NCI-H446 (cell line): ENCODE measurements at regions not wholly inside any gene's neighbourhood (a gene's known extent, or its start where the extent isn't known, plus 50 kb on each side); places are given as distances from the start of the nearest gene placed in this dataset.

Source experiments
- DNase-seq, 2 experiments: peaks; one replicate each; lab custom pipeline; 2025; lab: John Stamatoyannopoulos, UW

DNA sequence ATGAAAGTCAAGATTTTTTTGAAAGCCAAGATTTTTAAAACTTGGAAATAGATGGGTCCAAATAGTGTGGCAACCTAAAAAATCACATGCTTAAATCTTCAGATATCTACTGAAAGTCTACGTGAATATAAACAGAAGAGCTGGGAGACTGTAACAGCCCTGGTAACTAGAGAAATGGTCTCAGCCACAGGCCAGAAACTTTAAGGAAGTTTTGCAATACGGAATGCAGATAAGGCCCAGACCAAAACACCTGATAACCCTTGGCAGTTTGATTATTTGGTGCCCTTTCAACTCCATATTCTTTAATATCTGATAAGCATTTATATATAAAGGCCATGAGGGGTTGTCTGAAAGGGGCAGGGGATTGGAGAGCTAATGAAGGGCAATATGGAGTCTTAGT lies 537.3 kb upstream of the TGFBR2 start:
- DNase-seq = no peak

DNA sequence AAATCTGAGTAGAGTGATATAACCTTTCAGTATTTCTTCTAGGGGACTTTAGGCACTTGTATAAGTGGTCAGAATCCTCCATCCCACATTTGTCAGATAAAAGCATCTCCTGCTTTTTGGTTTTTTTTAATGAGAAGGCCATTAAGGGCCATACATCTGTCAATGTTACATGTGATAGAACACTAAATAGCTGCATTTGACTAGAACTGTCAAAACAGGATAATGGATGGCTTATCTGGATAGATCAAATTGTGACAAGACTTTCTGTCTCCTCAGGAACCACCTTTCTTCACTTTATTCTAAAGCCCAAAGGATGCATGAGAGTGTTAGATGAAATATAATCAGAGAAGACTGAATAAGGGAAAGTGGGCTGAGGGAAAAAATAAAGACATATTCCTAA lies 533.4 kb upstream of the TGFBR2 start:
- no peak for DNase-seq

DNA sequence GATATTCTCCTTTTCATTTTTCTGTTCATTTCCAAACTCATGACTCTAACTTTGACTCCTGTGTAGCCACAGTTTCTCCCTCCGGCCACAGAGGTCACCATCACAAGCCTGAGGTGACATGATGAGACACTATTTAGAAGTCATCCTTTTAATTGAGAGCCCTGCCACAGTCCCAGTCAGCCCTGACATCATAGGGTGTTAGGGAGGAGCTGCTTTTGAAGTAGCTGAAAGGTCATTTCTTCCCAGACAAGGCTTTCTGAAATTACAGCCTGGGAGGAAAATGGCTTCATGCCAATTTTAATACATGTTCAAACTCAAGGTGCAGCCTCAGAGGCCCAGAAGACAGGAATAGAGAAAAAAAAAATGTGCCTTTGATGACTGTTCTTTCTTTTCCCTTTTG lies 532.8 kb upstream of the TGFBR2 start:
- peak in 1 of 2 experiments; percentile 7 for DNase-seq

DNA sequence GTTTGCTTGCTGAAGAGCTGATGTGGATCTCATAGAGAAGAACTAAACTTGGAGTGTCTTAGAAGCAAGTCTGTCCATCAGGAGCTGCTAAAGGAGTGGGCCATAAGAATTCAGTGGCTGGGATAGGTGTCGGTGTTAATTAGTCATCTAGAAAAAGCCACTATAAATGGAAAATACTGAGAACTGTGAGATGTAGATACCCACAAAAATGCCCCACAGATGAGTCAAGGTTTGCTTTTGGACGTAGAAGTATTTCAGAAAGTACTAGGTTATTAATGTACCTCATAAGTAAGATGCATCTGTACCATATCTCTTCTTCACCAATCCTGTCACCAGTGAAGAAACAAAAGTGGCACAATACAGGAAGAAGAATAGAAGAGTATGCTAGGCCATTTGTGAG lies 530.9 kb upstream of the TGFBR2 start:
- DNase-seq = no peak

DNA sequence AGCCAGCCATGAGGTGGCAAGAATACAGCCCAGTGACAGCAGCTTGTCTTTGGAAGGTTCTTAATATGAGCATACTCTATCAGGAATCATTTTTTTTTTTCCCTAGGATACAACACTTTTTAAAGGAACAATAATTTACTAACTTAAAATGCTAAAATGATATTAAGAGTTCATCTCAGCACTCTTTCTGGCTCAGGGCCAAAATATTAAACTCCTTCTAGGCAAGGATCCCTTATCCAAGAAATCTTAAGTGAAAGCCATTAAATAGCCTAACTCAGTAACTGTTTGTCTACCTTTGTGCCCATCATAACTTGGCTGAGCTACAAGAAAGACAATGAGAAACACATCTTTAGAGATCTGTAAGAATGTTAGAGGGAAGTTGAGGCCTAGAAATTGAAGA lies 529.5 kb upstream of the TGFBR2 start:
- DNase-seq = no peak

DNA sequence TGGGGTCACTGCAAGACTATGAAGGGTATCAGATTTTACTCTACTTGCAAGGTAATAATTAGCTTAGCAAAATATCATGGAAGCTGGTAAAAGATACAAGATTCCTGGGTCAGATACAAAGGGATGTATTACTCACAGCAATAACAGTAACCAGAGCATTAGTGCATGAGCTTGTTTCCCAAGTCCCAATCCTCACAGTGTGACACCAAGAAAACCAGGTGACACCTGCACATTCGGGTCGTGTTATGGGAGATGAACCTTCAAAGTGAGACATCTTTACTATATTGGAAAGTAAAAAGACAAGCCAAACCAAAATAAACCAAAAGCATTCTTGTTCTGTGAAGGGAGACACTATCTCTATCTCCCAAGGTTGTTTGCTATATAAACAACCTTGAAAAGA lies 528.7 kb upstream of the TGFBR2 start:
- DNase-seq = no peak

DNA sequence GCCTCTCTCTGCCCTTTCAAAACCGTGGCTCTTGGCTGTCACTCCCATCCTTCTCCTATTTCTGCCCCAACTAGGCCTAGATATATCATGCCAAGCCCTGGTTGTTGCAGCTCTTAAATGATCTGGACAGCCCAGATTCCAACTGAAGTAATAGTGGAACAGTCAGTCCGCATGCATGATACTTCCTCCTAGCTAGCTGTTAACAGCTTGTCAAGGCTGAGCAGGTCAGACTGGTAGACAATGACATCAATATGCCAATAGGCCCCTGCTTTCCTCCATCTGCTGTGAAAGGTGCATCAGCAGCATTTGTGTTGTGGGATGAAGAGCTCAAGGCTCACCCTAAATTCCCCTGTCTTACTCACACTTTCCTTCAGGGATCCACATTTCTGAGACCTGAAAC lies 527.7 kb upstream of the TGFBR2 start:
- peak; percentile 6 to 57 for DNase-seq

DNA sequence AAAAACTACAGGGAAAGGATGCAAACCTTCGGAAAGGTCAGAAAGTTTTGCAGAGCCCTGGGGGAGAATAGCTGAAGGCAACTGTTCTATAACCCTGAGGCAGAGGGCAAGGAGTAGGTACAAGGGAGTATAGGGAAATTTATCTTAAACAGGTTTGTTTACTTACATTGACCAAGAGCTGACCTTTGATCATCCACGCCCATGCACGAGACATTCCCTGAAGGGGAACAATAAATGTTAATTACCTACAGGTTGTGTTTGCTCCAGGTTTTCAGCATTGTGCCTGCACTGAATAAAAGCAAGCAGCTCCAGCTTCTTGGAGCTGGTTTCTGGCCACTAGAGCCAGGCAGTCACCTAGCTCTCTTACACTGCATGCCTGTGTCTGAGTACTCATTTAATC lies 524.5 kb upstream of the TGFBR2 start:
- no peak for DNase-seq

DNA sequence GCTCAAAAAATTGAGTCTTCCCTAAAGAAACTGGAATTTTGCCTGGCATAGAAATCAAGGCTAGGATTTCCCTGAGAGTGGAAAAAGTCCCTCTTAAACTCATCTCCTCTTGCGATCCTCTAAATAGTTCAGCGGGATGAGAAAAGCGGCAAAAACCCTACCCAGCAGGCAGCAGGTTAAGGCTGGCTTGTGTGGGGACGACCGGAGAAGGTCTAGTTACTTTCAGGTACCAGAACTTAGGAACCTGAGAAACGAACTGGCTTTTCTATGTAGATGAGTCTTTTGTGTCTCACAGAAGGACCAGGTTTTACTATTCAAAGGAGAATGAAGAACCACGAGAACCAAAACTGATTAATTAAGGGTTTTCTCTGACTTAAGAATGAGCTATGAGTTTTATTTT lies 523.7 kb upstream of the TGFBR2 start:
- DNase-seq = no peak

DNA sequence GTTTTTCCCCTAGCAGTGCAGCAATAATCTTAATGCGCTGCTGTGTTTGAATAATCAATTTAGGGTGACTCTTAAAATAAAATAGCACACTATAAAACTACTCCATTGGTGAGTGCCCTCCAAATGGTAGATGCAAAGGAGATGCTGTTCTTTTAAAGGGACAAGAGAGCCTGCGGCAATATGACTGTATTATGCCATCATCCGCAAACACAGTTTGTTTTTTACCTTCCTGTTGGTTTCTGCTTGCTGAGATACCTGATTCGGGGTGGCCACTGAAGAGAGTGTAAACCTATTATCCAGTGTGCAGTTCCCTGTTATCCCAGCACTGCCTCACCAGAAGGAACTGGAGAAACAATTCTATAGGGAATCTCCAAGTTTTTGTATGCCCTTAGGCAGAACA lies 523.1 kb upstream of the TGFBR2 start:
- DNase-seq = no peak

DNA sequence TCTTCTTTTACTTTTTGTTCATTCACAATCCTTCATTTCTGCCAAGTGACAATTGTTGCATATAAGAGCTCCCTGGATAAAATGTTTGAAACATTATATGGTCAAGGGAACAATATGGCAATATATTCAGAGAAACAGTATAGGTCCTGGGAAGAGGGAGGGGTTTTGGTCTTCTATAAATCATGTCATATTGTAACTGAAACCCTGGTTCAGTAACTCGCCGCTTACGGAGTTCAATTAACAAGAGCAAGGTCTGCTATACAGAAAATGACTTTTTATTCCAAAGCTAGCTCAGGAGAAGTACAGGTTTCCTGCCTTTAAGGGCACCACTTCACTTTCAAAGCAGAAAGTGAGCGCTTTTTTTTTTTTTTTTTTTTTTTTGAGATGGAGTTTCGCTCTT lies 522.1 kb upstream of the TGFBR2 start:
- DNase-seq = no peak

DNA sequence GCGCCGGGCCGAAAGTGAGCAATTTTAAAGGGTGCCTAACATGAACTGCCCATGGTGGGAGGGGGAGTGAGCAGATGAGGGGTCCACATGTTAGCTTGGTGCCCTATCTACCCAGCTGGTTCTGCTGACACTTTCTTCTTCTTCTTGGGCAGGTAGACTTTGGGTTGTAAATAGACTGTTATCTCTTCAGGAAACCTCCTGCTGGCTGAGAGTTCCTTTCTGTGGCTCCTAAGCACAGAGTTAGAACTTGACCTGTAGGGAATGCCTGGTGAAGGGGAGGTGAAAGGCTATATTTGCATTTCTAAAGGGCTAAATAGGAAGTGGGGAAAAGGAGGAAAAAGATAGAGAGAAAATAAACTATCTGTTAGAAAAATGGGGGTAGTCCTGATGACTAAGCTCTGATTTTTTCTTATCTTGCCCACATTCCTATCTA lies 521.4 kb upstream of the TGFBR2 start:
- DNase-seq = no peak

DNA sequence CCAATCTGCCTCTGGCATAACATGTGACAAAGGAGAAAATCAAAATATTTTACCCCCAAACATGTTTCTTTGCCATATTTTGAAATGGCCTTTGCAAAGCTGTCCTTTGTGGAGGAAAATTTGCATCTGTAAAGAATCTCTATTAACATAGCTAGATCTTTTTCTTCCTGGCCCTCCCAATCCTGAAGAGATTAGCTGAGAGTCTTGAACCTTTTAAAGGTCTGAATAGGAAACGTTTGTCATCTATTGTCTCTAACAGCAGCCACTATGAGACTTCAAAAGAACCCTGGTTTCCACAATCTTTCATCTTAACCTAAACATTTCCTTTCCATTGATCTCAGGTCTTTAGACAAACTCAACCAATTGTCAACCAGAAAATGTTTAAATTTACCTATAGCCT lies 520.9 kb upstream of the TGFBR2 start:
- no peak for DNase-seq

DNA sequence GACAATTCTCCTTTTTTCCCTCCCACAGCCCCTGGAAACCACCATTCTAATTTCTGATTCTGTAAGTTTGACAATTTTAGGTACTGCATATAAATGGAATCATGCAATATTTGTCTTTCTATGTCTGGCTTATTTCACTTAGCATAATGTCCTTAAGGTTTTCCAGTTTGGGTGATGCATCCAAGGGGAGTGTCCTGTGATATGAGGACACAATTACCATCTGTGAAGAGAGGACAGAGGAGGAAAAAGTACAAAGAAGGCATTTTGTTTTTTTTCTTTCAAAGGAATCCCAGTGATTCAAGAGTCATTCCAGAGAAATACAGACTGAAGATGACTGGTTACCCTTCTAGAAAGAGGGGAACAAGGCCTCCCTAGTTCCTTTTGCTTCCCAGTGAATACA lies 514.7 kb upstream of the TGFBR2 start:
- DNase-seq = no peak

DNA sequence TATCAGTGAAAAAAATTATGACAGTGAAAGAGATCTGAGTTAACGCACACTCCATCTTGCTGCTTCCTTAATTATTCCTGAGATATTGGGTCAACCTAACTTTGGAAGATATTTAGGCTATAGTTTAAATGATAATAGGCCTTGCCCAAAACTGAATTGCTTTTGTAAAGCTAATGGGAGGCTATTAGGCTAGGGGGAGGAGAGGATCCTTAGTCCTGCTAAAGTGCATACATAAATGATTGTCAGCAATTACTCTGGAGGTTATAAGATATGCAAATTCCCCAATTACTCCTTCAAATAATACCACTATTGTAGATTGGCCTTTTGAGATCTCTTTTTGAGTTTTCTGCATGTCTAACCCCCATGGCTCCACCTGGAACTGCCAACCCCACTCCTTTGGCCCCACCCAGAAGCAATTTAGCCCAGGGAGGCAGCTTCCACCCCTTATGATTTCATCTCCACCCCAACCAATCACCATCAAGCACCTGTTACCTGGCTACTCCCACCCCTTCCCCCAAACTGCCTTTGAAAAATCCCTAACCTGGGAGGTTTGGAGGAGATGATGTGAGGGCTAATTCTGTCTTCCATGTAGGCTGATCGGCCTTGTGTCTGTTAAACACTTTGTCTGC lies 509.3 kb upstream of the TGFBR2 start:
- no peak for DNase-seq

DNA sequence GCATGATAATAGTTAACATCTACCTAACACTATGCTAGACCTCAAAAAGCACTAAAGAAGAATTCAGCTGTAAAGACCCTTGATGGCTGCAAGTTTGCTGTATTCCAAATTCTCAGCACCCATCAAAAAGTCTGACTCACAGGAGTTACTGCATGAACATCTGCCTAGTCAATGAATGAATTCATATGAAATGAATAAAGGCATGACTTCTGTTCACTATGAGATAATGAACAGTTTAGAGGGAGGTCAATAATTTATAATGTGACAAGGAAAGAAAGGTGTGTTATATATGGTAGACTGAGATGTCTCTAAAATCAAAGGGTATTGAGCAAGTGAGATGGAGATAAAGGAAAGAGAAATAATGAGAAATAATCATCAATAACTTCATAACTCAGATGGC lies 508.2 kb upstream of the TGFBR2 start:
- DNase-seq = no peak

DNA sequence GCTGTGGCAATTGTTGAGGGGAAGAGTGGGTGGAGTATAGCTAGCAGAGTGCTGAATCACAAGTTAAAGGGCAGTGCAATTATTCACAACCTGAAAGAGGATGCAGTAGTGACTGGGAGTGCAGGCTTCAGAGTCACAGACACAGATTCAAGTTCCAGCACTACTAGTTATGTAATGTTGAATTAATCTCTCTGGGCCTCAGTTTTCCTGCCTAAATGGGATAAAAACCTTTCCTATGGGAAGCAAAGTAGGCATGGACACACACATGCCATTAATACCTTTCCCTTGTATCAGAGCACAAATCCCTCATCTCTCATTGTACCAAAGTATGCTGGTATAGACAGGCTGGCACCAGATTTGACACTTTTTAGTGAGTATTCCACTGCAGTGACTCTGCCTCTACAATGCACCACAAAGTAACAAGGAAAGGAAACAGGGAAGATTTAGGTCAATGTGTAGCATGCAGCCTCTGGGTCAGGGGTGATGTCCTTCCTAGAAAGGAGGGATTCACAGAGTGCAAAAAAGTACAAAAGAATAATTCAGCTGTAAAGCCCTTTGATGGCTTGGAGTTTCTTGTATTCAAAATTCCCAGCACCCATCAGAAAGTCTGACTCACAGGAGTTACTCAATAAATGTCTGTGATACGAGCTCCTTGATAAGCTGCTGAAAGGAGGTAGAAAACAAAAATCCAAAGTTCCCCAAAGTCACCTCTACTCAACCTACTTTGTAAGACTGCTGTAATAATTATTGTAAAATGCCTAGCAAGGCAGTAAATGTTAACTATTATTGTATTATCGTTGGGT lies 507.5 kb upstream of the TGFBR2 start:
- DNase-seq = no peak

DNA sequence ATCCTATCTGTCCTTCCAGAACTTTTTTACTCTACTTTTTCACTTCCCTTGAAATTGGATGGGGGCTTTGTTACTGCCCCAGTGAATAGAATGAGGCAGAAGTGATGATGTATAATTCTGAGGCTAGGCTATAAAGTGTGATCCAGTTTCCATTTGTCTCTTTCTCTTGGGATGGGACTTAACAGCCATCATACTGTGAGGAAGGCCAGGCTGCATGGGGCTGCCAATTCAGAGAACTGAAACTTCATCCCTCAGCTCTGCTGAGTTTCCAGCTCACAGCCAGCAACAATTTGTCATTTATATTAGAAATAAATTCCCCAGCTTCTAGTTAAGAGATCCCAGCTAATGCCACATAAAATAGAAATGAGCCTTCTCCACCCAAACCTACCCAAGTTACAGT lies 504.0 kb upstream of the TGFBR2 start:
- DNase-seq = no peak

DNA sequence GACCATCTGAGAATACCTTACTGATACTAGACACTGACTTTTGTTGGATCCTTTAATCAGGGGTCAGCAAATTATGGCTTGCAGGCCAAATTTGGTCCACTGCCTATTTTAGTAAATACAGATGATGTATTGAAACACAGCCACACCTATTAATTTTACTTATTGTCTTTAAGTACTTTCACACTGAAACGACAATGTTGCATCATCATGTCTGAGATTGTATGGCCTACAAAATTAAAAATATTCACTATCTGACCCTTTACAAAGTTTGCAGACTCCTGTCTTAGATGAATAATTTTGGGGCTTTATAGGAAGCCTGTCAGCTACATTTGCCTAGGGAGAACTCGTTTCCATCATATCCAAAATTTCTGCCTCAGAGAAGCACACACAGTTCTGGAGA lies 503.2 kb upstream of the TGFBR2 start:
- no peak for DNase-seq

DNA sequence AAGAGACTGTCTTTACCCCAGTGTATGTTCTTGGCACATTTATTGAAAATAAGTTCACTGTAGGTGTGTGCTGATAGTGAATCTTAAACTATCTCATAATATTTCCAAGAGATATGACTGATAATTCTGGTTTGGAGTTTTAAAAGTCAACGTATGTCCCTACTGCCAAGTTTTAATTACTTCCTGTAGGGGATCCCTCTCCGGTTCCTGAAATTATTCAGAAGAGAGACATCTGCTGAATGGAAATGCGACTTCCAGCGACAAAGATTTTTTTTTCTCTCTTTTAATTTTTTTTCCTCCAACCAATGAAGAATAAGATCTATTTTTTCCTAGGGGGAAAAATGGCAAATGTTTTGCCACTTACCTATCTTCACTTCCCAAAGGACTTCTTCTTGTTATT lies 498.9 kb upstream of the TGFBR2 start:
- DNase-seq = no peak

DNA sequence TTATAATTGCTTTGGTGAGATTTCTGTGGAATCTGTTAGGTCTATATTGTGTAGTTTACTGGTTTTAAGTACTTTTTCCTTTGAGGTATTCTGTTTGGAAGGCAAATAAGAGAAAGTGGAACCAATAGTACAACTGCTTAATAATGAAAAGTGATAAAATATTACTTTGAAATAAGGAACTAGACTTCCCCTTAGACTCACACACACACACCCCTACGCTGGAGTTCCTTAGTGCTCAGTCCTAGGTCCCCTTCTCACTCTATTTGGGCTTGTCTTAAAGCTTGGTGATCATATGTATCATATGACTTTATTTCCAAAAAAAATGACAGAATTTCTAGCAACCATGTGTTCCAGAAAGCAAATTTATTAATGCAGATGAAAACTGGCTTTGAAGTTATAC lies 494.0 kb upstream of the TGFBR2 start:
- DNase-seq = no peak

DNA sequence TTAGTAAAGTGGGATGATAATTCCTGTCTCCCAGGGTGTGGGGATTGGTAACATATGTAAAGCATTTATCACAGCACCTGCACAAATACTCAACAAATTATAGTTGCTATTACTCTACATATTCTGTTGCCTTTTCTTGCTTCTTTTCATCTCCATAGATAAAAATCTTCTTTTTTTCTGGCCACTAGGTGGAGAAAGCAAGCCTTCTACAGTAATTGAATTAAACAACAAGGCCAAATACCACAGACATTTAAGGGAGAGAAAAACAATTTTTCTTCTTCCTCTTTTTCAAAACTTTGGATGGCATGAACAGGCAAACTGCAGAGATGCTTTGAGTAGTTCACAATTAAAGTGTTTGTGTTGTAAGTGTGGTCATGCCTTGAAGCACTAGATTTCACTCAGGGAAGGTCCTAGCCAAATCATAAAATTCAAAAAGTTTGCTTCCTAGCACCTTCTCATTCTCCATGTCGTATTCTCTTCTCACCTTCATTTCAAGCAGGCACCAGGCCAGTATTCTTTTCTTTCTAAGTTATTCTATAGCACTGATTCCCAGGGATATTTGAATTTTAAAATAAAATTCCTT lies 493.4 kb upstream of the TGFBR2 start:
- DNase-seq = peak in 1 of 2 experiments; percentile 72

DNA sequence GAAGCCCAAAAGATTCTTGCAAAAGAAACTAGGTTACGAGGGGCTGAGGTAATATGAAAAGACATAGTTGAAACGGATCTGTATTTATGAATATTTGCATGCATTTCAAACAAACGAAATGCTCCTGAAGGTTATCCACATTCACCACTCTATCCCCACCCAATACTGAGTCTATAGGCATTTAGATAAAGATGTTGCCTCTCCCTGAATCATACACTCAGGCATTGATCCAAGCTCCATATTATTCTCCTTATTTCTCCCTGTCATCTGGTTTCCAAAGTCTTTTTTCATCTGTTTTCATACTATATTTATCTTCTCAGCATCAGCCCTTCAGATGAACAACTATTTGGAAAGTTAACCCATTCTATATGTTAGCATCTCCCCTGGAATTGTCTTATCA lies 492.5 kb upstream of the TGFBR2 start:
- DNase-seq = no peak

DNA sequence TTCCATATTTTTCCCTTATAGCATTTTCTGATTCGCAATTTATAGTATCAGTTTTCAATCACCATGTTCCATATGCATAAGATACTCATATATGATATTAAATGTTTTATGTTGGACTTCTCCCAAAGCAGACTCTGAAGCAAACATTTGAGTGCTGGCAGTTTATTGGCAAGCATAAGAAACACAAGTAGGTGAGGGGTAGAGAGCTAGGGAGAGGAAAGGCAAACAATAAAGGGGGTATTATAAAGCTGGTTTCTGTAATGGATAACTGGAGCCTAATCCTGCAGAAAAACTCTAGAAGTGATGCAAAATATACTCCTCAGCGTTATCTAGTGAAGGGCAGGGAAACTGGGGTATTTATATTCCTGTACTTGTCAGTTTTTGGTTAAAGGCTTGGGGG lies 491.5 kb upstream of the TGFBR2 start:
- DNase-seq = peak in 1 of 2 experiments; percentile 52
